GM06990 (cell line): ENCODE measurements at regions not wholly inside any gene's neighbourhood (a gene's known extent, or its start where the extent isn't known, plus 50 kb on each side); places are given as distances from the start of the nearest gene placed in this dataset.

ENCODE experiments used
- DNase-seq: peaks from one replicate; pipeline ENCODE4 v3.0.0-alpha.2; 2011; ENCODE audit not compliant: insufficient read length; ENCODE audit errors: extremely low read depth
- H3K27me3 ChIP-seq: replicated peaks from 2 replicates; pipeline ENCODE4 v1.6.0; 2011; ENCODE audit warnings: low read length; ENCODE audit not compliant: control insufficient read depth, insufficient read depth
- H3K36me3 ChIP-seq: 2 replicates; pipeline ENCODE4 v1.5.1; 2011; ENCODE audit warnings: low read length; ENCODE audit not compliant: control insufficient read depth, insufficient read depth
- H3K4me3 ChIP-seq: replicated peaks from 2 replicates; pipeline ENCODE4 v1.5.1; 2011; ENCODE audit warnings: low read depth, mild to moderate bottlenecking, control low read depth, low read length
- CTCF ChIP-seq: IDR thresholded peaks from 2 replicates; pipeline ENCODE4 v1.5.1; 2011; ENCODE audit warnings: low read length, control low read depth, mild to moderate bottlenecking, inconsistent platforms; ENCODE audit not compliant: insufficient read depth, poor library complexity, severe bottlenecking

GRCh38 chr14:65910108-65910786 is 497.7 kb downstream of the FUT8 start:
- TF ChIP-seq CTCF, result no peak
- no peak for DNase-seq
- no peaks in the 10 kb centered on the region for H3K36me3 ChIP-seq
- no peak overlapping the region for H3K4me3 ChIP-seq
- H3K27me3 ChIP-seq, result no peaks in the 10 kb centered on the region

GRCh38 chr14:65915125-65915524 is 502.6 kb downstream of the FUT8 start:
- DNase-seq, result no peak
- Histone ChIP-seq H3K36me3 (no peaks in the 10 kb centered on the region), H3K4me3 (no peak overlapping the region), H3K27me3 (no peaks in the 10 kb centered on the region)
- TF ChIP-seq CTCF, result no peak

- no peak for TF ChIP-seq CTCF
- Histone ChIP-seq H3K27me3 (no peaks in the 10 kb centered on the region), H3K36me3 (no peaks in the 10 kb centered on the region), H3K4me3 (no peak overlapping the region)
- no peak for DNase-seq
These were observed 503.5 kb downstream of the FUT8 start for GRCh38 chr14:65916055-65916454.

GRCh38 chr14:65920996-65921395 is 508.5 kb downstream of the FUT8 start:
- no peak for DNase-seq
- TF ChIP-seq CTCF, result no peak
- Histone ChIP-seq H3K36me3 (no peaks in the 10 kb centered on the region), H3K4me3 (no peak overlapping the region), H3K27me3 (no peaks in the 10 kb centered on the region)

GRCh38 chr14:65922142-65922541 is 509.6 kb downstream of the FUT8 start:
- H3K27me3 ChIP-seq, result no peaks in the 10 kb centered on the region
- no peaks in the 10 kb centered on the region for H3K36me3 ChIP-seq
- DNase-seq, result no peak
- TF ChIP-seq CTCF, result no peak
- H3K4me3 ChIP-seq, result no peak overlapping the region

- no peak for DNase-seq
- H3K36me3 ChIP-seq, result no peaks in the 10 kb centered on the region
- no peak overlapping the region for H3K4me3 ChIP-seq
- no peak for TF ChIP-seq CTCF
- H3K27me3 ChIP-seq, result peaks cover 2% of the 10 kb centered on the region; the same call in 1 of the 2 replicates
These were observed 514.0 kb downstream of the FUT8 start for GRCh38 chr14:65926504-65926903.
